ENCODE measurements at regions not wholly inside any gene's neighbourhood (a gene's known extent, or its start where the extent isn't known, plus 50 kb on each side); places are given as distances from the start of the nearest gene placed in this dataset.
"Not testable (repeated sequence)": the region's sequence is repeated elsewhere in the genome, so short reads cannot be mapped to it uniquely, and the experiment has no call there.

DNA sequence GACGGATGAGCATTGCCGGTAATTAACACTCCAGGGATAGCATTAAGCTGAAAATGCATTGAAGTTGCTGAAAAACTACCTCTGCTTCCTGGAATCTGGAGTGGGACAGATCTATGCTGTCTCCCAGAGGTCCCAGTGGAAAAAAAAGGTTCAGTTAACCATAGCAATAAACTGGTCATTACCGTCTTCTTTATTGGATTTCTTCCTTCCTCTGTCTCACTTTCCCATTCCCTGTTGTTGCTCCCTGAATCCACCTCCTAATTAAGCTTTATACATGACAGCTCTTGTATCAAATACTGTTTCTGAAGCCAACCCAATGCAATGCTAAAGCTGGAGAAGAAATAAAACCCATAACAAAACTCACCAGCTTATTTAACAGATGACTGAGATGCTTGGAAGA lies 1805.9 kb downstream of the NCAM2 start:
- no peak for DNase-seq

DNA sequence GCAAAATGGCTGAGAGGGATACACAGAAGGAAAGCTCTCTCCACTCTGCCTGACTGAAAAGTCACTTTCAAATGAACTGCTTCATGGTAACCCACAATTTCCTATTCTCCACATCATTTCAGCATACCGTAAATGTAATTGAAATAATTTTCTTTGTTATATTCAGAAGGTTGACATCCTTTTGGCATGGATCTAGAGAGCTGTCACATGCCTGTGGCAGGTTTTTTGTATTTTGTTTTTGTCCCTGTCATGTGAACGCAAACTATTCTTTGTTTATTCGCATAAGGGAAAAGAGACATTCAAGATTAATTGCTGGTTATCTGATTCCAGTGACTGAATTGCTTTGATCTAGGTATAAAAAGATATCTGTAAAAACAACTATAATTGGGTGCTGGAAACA lies 1808.1 kb downstream of the NCAM2 start:
- no peak for DNase-seq

DNA sequence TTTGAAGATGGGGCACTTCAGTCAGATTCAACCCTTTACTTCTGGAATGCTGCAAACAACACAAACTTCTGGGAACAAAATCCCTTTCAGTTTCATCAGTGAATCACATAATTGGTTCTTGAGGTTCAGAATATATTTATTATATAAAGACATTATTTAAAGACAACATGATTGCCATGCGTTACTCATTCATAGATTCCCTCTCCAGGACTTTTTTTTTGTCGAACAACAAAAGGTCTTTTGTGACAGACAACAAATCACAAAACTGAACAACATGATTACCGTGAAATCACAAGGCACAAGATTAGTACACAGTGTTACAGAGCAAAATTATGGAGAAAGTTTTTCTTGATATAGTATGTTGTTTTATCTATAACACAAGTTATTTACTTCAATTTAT lies 1815.0 kb downstream of the NCAM2 start:
- DNase-seq, result no peak

DNA sequence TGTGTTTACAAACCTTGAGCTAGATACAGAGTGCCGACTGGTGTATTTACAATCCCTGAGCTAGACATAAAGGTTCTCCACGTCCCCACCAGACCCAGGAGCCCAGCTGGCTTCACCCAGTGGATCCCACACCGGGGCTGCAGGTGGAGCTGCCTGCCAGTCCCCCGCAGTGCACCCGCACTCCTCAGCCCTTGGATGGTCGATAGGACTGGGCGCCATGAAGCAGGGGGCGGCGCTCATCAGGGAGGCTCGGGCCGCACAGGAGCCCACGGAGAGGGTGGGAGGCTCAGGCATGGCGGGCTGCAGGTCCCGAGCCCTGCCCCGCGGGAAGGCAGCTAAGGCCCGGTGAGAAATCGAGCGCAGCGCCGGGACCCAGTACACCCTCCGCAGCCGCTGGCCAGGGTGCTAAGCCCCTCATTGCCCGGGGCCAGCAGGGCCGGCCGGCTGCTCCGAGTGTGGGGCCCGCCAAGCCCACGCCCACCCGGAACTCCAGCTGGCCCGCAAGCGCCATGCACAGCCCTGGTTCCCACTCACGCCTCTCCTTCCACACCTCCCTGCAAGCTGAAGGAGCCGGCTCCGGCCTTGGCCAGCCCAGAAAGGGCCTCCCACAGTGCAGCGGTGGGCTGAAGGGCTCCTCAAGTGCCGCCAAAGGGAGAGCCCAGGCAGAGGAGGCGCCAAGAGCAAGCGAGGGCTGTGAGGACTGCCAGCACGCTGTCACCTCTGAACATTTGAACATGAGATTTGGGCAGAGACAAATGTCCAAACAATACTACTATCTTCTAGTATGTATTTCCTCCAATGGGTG lies 1820.7 kb downstream of the NCAM2 start:
- DNase-seq, result not testable (repeated sequence)

DNA sequence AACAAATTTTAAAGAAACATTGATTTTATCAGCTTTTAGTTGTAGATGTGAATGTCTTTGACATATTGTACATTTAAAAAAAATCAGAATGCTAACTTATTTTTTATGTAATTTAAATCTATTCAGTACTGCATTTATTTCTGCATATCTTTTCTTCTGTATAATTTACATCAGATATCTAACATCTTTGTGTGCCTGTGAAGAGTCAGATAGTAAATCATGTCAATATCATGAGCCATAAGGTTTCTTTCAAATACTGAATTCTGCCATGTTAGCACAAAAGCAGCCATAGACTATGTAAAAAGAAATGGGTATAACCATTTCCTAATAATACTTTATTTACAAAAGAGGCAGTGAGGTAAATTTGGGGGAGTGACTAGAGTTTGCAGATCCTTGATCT lies 1829.2 kb downstream of the NCAM2 start:
- no peak for DNase-seq

DNA sequence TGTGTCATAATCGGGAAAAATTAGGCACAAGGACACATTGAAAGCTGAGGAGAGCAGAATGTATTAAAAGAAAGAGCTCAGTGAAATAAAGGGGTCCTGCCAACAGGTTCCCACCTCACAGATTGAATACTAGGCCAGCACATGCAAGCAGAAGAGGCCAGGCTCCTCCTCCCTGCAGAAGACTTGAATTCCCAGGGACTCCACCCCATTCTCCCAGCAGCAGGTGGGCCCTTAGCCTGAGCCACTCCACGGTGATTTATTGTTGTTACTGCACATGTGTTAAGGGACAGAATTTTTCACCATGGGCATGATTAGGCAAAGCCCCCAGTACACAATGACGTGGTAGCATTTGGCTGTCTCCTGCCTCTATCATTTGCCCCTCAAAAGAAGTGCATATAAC lies 1844.7 kb downstream of the NCAM2 start:
- DNase-seq, result peak; percentile 78

DNA sequence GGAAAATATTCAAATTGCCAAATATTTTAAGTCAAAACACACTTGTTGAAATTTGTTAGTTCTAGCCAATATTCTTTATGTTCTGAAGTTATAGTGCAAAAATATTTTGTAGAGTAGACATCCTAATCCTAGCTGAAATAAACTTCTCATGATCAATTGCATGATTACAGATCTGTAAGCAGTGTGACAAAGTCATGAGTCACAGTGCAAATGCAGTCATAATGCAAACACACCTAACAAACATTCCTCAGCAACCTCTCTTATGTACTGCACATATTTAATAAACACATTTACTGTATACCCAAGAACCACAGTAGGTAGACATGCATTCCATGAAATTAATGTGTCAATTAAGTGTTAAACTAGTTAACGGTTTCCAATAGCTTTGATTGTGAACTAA lies 1857.4 kb downstream of the NCAM2 start:
- no peak for DNase-seq

DNA sequence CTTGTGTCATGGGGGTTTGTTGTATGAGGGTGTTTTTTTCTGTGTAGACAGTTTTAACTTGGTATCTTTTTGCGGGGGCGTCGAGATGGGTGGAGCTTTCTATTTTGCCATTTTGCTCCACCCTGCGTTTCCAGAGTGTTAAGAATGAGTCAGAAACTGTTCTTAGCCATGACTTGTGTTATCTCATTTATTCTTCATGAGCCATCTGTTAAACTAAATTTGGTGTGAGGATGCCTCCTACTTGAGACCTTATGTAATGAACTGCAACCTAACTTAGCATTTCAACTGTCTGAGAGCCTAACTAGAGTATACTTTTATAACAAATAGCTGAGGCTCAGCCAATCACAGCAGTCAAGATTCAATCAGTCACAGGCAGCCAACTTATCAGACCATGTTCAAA lies 1873.5 kb downstream of the NCAM2 start:
- no peak for DNase-seq

DNA sequence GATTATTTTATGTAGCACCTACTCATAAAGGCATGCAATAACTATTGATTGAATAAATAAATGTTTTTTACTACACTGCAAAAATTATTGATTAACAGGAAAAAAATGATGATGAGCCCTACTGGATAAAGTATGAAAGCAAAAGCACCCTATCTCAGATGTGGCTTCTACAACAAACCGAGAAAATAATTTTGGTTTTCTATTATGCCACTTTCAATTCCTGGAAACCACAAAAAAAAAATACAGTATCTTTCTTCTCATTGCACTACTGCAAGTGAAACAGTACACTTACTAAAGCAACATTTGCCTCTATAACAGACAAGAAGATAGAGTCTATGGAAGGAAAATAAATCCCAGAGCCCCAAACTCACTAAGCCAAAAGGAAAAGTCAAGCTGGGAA lies 1882.4 kb downstream of the NCAM2 start:
- DNase-seq, result no peak

DNA sequence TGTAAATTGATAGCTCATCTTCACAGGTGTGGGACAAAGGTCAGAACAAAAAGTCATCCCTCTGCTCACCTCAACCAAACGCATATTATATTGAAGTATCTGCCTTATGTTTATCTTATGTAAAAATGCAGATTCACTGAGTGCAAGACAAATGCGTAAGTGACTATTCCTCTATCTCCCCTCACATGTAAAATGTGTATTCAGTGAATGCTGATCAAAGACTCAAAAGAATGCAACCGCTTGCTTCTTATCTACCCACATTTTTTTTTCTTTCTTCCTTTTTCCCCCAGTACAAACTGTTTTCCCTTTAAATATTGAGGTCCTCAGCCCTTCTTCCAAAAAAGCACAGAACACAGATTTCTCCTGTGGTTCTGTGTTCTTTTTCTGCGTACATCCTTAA lies 1882.9 kb downstream of the NCAM2 start:
- no peak for DNase-seq

DNA sequence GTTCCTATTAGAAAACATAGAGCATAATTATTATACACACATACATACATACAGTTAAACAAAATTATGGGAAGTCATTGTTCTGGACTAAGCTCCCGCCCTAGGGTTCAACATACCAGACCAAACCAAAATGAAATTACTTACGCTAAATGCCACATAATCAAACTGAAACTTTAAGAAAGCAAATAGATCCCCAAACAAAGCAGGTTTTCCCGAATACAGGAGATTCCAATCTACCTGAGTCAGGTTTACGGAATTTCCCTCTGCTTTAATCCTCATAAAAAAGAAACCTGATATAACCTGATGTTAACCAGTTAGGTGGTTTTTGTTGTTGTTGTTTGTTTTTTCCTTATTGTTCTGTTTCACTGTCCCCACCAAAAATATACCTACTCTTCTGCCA lies 1886.9 kb downstream of the NCAM2 start:
- no peak for DNase-seq

DNA sequence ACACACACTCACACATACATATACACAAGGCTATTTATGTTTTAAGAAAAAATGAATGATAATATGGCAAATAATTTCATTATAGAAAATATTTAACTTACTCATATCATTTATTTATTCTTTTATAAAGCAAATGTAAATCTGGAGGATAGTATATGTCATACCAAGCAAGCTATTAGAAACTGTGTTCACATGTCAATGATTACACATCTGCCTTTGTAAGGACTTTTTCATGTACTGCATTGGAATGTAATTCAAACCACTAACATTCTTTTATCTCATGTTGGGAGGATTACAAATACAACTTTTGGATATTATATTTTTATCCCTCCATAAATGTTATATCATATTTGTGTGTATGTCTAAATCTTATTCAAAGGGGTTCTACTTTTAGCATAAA lies 1887.4 kb downstream of the NCAM2 start:
- no peak for DNase-seq

DNA sequence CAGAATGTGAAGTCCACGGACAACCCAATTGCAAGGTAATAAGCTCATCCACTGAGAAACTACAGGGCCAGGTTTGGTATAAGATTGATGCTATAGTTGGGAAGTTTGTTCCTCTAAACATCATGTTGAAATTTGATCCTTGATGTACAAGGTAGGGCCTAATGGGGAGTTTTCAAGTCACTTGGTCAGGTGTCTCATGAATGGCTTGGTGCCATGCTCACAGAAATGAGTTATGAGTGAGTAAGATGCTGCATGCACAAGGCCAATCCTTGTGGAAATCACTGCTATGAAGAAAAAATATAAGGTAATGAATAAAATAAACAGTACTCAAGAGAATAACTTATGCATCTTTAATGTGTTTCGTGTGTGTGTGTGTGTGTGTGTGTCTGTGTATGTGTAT lies 1891.2 kb downstream of the NCAM2 start:
- DNase-seq, result no peak

DNA sequence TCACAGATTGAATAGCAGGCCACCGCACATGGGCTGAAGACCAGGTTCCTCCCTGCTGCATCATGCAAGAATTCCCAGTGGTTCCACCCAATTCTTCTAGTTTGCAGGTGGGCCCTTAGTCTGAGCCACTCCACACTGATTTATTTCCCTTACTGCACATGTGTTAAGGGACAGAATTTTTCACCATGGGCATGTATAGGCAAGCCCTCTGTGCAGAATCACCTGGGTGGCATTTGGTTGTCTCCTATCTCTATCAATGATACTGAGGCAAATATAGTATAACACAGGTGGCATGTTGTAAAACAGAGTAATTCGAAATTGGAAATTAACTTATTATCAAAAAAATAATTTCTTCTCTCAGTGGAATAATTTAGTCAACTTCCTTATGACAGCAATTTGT lies 1892.4 kb downstream of the NCAM2 start:
- DNase-seq, result no peak

DNA sequence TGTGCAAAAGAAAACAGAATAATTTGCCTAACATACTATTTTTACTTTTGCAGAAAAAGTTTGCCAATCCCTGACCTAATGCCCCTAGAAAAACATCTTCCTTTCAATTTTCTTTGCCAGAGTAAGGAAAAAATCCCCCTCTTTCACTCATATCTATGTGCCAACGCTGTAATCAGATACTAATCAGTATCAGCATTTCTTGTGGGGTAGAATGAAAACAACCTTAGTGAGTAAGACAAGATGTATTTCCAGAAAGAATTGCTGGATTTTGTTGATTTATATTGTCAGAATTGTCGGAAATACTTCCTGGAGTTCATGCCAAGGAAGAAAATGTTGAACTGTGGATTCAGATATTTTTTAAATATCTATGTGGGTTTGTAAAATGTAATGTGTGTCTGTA lies 1893.8 kb downstream of the NCAM2 start:
- no peak for DNase-seq

DNA sequence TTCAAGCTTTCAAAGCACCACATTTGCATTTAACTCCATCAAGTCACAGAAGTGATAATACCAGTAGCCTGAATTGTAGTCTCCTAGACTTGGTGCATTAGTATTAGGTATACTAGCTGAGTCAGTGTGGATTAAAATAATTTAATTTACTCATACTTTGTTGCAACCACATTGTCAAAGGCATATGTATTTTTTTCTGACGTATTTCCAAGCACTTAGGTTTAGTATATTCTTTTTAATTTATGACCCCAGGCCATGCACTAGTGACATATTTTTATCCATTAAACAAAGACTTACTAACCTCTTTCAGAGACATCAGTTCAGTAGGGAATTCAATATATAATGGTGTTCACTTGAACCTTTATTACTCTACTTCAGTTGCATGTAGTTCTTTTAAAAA lies 1894.5 kb downstream of the NCAM2 start:
- DNase-seq, result no peak

DNA sequence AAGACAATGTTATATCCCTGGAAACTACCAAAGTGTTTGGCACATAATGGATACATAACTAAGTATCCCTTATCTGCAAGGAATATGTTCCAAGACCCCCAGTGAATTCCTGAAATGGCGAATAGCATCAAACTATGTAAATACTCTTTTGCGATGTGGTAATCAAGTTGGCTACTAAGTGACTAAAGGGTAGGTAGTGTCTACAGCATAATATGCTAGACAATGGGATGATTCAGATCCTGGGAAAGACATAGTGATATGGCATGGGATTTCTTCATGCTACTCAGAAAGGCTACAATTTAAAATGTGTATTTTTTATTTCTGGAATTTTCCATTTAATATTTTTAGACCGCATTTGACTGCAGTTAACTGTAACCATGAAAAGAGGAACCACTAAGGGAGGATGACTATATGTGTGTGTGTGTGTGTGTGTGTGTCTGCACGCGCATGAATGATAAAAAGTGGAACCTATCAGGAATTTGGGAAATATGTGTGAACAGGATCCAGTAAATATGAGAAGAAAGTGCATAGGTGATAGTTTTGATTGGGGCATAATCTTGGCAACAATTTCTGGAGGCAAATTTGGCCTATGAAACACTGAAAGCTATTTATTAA lies 1899.9 kb downstream of the NCAM2 start:
- no peak for DNase-seq

DNA sequence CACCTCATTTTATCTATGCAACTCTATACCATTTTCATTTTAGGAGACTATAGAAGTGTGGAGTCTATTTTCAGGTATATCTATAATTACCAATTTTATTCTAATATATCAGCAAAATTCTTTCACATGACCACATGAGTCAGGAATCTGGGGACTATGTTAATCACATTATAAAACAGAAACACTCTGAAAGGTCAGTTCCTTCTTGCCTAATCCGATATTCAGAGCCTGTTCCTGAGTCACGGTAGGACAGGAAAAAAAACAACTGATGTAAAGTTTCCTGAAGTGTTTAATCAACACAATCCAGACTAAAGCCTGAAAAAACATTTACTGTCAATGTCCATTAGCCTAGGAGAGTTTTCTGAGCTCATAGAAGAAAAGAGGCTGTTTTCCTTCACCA lies 1902.3 kb downstream of the NCAM2 start:
- DNase-seq, result no peak

DNA sequence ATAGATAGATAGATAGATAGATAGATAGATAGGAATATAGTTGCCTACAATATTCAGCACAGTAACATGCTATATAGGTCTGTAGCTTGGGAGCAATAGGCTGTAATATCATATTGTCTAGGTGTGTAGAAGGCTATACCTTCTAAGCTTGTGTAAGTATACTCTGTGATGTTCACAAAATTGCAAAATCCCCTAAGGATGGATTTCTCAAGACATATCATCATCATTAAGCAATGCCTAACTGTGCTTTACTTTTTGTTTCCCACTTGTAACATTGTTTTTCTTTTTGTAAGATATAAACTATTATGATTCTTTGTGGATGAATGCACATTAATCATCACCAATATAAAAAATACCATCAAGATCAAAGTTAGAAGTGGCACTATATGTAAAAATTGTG lies 1905.6 kb downstream of the NCAM2 start:
- DNase-seq, result no peak

DNA sequence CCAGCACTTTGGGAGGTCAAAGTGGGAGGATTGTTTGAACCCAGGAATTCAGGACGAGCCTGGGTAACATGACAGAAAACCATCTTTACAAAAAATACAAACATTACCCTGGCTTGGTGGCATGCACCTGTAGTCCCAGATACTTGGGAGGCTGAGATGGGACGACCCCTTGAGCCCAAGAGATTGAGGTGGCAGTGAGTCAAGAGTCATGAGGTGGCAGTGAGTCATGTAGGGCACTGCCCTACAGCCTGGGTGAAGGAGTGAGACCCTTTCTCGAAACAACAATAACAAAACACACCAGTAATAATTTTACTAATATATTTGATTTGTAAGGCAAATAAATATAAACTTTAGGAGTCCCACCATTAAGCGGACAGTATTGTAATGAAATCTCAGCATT lies 1906.2 kb downstream of the NCAM2 start:
- no peak for DNase-seq

DNA sequence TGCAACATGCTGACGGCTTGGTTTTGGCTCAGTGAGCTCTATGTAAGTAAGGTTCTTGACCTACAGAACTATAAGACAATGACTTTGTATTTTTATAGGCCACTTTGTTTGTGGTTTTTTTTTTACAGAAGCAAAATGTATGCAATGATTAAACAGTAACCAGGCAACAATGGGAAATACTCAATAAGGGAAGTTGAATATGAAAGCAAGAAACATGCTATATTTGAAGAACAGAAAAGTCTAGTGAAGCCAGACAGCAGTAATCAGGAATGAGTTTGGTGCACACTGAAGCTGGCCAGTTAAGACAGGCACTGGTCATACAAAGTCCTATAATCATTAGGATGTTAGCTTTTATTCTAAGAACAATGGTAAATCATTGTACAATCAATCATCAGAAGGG lies 1926.8 kb downstream of the NCAM2 start:
- no peak for DNase-seq

DNA sequence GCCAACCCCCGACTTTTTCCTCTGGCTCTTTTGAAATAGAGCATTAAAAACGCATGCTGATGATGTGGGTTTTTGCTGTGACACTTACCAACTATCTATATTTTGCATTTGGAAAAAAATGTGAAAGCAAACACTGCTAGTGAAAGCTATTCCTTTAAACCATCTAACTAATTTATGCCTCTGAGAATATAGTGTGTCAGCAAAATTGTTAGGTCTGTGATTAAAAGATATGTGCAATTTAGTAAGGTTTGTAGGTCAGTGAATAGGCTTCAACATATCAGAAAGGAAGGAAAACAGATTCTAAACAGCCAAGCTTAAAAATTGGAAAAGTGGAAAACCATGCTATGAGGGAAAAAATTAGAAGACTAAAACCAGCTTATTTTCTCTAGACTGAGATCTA lies 1929.3 kb downstream of the NCAM2 start:
- DNase-seq, result no peak

DNA sequence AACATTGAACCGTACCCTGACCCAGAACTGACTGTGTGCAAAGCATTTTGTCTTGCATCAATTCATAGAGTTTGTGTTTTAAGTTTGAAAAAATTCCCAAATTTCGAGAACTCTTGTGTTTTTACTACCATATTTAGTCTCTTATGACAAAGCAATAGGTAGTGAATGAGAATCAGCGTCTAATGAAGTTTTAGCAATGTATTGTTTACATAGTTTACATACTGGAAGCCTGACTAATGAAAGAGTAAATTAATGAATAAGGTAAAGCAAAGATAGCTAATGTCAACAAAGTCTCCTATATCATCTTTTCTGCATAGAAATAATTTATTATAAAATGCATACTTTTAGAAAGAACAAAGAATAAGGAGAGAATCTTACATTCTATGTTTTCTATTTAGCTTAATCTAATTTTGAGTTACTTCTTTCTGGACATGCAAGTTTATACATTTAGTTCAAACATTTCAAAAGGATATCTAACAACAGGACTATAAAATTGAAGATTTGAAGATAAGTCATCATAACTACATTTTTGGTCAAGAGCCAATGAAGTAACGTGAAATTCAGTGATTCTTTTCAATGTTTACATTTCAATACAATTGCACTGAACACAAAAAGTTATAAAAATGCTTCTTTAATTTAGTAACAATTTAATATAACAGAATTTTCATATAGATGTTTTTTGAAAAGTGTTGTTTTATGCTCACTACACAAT lies 1943.7 kb downstream of the NCAM2 start:
- no peak for DNase-seq

DNA sequence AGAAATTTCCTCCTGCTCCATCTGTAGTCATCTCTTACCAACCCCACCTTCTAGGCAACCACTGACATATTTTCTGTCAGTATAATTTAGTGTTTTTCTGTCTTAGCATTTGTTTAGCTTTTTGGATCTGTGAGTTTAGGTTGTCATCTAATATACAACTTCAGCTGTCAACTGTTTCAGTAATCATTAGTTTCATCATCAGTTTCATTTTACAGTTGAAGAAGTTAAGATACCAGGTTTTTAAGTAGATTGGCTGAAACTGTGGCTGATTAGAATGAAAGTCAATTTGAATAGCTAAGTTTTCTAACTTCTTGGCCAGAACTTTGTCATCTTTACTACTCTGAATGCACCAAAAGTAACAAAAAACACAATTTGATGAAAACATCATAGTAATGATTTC lies 1957.3 kb downstream of the NCAM2 start:
- DNase-seq, result no peak
